ENCODE measurements at regions not wholly inside any gene's neighbourhood (a gene's known extent, or its start where the extent isn't known, plus 50 kb on each side); places are given as distances from the start of the nearest gene placed in this dataset.

DNA sequence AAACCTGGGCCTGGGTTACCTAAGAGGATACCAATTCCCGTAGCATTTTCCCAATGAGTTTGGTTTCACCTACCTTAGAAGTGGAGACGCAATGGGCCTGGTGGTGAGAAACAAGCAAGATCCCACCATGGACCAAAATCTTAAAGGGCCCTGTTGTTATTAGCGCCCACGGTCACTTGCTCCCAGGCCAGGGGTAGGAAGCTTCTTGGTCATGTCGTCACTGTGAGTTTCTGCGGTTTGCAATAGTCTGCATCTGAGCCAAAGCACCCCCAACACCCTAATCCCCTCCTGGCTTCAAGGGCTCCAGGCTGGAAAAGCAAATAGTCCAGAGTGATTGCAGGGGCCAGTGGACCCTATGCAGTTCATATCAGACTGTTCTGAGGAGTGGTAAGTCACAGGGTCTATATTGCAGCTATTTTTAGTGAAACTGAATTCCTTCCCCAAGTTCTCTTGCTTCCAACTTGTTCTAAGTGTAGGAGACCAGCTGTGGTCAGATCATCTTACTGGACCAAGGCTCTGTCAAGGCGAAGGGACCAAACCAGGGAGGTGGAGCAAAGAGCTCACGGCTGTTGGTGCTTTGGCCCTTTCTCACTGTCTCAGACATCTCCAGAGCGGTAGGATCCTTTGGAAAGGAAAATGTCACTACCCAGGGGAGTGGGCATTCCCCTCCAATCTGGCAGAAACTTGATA is 307.9 kb upstream of the F9 start:
- no peaks in the 10 kb centered on the region; the same call in 1 of the 2 replicates for H3K27me3 ChIP-seq (ENCODE audit: insufficient read depth, low read length)
- no peak overlapping the region for H2BK120ac ChIP-seq (ENCODE audit: low read depth, low read length, poor library complexity, severe bottlenecking)
- H2AK5ac ChIP-seq (ENCODE audit: insufficient read length, low read length): no peak overlapping the region
- no peak overlapping the region for H3K14ac ChIP-seq (ENCODE audit: insufficient read depth, low read length)
- Mint-ChIP-seq H3K9me3 (no peaks in the 10 kb centered on the region), H3K4me1 (peaks cover 25 to 30% of the 10 kb centered on the region in 2 experiments), H3K27ac (no peak overlapping the region; a peak in 1 of 7 replicates), H3K4me3 (no peak overlapping the region), H3K27me3 (ENCODE audit: low read depth) (peaks cover 28% of the 10 kb centered on the region), H3K36me3 (ENCODE audit: insufficient read depth in 1 of 3, low read depth in 3 of 3) (no peaks in the 10 kb centered on the region)
- no peak for TF ChIP-seq CTCF (conservative IDR thresholded peaks at IDR 0.05)
- no peaks in the 10 kb centered on the region for H3K23me2 ChIP-seq (ENCODE audit: insufficient read length, low read depth, low read length, poor library complexity, severe bottlenecking)
- no peaks in the 10 kb centered on the region for H4K20me1 ChIP-seq (ENCODE audit: control insufficient read depth, insufficient read depth, insufficient read length)
- no peak overlapping the region for H2BK15ac ChIP-seq (ENCODE audit: low read depth, low read length)
- no peak for DNase-seq
- H3K9ac ChIP-seq (ENCODE audit: extremely low read depth, insufficient read length, low read length): no peak overlapping the region
- H3K9me3 ChIP-seq (ENCODE audit: control insufficient read depth, low read depth, low read length): no peaks in the 10 kb centered on the region
- H3K23ac ChIP-seq (ENCODE audit: insufficient read length, low read depth, low read length): no peak overlapping the region
- H4K5ac ChIP-seq (ENCODE audit: insufficient read length, low read depth, low read length): no peak overlapping the region
- H2AFZ ChIP-seq (ENCODE audit: low read length): no peak overlapping the region
- H3K56ac ChIP-seq (ENCODE audit: insufficient read length, low read depth, low read length): no peak overlapping the region
- no peaks in the 10 kb centered on the region for H3K79me1 ChIP-seq (ENCODE audit: insufficient read depth, low read depth, low read length, poor library complexity, severe bottlenecking)
- H3T11ph ChIP-seq (ENCODE audit: low read length): no peak overlapping the region
- no peak overlapping the region for H3K4me2 ChIP-seq (ENCODE audit: insufficient read depth, insufficient read length, low read length)
- no peaks in the 10 kb centered on the region for H3K79me2 ChIP-seq (ENCODE audit: insufficient read depth, low read length)
- H3K27ac ChIP-seq (ENCODE audit: insufficient read length, low read depth, low read length): no peak overlapping the region
- H3K4ac ChIP-seq (ENCODE audit: low read depth, low read length): no peak overlapping the region
- no peak overlapping the region for H2BK20ac ChIP-seq (ENCODE audit: low read depth, low read length, poor library complexity, severe bottlenecking)
- no peak overlapping the region for H2BK12ac ChIP-seq (ENCODE audit: insufficient read length, low read depth, low read length)
- H4K8ac ChIP-seq (replicated peaks; ENCODE audit: insufficient read length, low read depth, low read length): no peak overlapping the region
- WGBS (ENCODE audit: extremely low coverage, insufficient read length, low lambda C conversion rate): no CpG with 5 or more reads among the region's 9 CpGs
- peaks cover 2% of the 10 kb centered on the region; the same call in 1 of the 2 replicates for H3K4me1 ChIP-seq (ENCODE audit: insufficient read depth, low read length)
- H3K18ac ChIP-seq (ENCODE audit: insufficient read length, low read depth, low read length): no peak overlapping the region
- H2BK5ac ChIP-seq (ENCODE audit: insufficient read length, low read length): no peak overlapping the region
- no peak overlapping the region for H4K91ac ChIP-seq (ENCODE audit: insufficient read length, low read depth, low read length)
